ENCODE measurements at regions not wholly inside any gene's neighbourhood (a gene's known extent, or its start where the extent isn't known, plus 50 kb on each side); places are given as distances from the start of the nearest gene placed in this dataset.
A peak's percentile ranks its signal among the peaks of the same experiment; 100 is the strongest.
"Not testable (repeated sequence)": the region's sequence is repeated elsewhere in the genome, so short reads cannot be mapped to it uniquely, and the experiment has no call there.

DNA sequence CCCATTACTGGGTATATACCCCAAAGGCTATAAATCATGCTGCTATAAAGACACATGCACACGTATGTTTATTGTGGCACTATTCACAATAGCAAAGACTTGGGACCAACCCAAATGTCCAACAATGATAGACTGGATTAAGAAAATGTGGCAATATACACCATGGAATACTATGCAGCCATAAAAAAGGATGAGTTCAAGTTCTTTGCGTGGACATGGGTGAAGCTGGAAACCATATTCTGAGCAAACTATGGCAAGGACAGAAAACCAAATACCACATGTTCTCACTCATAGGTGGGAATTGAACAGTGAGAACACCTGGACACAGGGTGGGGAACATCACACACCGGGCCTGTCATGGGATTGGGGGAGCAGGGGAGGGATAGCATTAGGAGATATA is 54.4 kb upstream of the MUCL1 start:
- DNase-seq = not testable (repeated sequence)

GRCh38 chr12:54798651-54799050 is 55.7 kb upstream of the MUCL1 start:
- DNase-seq = no peak

GRCh38 chr12:54796991-54797390 is 57.3 kb upstream of the MUCL1 start:
- DNase-seq = no peak

DNA sequence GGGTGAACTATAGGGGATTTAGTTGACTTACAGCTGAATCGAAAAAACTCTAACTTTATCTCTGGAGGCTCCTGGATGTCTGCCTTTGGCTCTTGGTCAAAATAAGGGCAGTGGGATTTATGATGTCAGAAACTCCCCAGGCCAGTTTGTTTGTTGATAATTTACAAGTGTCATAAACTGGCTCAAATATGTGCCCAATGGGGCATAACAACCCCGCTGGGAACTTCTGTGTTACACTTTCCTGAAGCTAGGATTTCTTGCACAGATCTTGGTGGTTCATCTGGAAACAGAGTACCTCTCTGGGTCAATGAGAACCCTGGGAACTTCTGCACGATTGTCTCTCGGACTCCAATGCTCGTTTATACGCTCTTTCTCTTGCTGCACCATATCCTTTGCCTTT is 58.7 kb upstream of the MUCL1 start:
- DNase-seq = no peak

DNA sequence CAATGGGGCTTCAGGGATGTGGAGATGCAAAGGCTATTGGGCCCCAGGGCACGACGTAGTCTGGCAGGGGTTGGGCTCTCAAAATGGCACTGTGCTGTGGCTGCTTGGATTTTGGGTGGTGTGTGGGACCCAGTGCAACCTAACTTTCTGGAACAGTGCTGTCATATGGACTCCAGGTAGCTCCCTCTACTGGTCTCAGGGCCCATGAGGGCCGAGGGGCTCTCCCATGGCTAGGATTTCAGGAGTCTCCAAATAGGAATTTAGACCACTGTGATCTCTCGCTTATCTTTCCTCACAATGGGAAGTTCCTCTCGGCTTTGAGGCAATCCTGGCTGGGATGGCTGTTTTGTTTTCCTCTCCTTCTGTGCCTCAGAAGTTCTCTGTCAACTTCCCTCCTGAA is 68.2 kb upstream of the MUCL1 start:
- no peak for DNase-seq

DNA sequence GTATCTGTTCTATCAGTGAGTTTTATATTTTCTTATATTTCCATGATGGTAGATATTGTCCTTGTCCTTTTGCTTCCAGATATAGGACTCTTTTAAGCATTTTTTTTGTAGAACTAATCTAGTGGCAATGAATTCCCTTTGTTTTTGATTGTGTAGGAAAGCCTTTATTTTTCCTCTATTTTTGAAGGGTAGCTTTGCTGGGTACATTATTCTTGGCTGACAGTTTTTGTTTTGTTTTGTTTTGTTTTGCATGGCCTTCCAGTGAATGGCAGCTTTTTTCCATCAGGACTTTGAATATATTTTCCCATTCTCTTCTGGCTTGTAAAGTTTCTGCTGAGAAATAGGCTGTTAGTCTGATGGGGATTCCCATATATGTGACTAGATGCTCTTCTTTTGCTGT is 70.2 kb upstream of the MUCL1 start:
- DNase-seq = no peak

DNA sequence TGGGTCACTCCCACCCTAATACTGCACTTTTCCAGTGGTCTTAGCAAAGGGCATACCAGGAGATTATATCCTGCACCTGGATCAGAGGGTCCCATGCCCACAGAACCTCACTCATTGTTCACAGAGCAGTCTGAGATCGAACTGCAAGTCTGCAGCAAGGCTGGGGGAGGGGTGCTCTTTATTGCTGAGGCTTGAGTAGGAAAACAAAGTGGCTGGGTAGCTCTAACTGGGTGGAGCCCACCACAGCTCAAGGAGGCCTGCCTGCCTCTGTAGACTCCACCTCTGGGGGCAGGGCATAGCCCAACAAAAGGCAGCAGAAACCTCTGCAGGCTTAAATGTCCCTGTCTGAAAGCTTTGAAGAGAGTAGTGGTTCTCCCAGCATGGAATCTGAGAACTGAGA is 77.3 kb upstream of the MUCL1 start:
- DNase-seq = not testable (repeated sequence)

- DNase-seq = no peak
Observed at GRCh38 chr12:54773593-54773992, 80.7 kb upstream of the MUCL1 start.

- DNase-seq = no peak
Observed at GRCh38 chr12:54765652-54766051, 88.7 kb upstream of the MUCL1 start.

DNA sequence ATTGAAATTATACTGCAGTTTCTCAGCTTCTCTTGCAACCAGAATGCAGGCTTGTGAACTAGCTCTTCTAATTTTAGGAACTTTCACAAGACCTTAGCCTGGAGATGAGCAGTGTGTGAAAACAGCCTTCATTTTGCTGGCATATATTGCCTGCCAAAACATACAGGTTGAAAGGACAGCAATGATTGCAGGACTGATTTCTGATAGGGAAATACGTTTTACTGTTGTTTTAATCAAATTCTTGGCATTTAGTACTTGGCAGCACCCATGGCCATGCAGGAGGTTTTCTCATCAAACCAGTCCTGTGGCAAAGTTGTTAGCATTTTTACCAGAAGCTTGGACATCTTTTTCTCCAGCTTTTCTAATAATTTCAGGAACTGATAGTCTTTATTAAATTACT is 91.9 kb upstream of the MUCL1 start:
- no peak for DNase-seq

DNA sequence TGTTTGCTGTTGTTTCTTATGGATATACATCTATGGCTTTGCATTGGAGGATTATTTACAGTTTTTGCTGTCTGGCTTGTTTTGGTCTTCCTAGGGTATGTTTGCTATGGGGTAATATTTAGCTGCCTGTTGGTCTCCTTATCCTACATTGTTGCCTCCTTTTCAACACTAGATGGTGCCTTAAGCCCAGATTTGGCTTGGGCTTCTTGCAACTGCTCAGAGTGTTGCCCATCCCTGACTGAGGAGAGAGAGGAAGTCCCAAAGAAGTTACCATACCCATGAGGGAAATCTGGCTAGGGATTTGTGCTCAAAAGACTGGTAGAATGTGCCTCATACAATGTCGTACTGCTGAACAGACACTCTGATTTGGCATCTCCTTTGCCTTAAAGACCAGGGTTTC is 94.6 kb upstream of the MUCL1 start:
- DNase-seq = peak; percentile 63

DNA sequence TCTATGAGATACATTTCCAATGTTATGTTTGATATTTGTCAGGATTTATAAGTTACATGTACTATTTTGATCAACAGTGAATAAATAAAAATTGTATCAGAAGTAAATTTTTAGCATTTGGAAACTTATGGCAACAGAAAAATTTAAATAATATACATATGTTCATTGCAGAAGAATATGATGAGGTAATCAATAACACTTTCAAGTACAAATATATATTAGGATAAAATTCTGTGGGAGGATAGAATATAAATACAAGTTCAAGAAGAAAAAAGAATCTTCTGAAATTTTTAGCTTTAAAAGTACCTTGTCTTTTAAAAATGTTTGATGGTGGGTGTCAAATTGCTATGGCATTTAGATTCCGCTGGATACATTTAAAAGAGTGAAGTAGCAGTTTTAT is 102.8 kb upstream of the MUCL1 start:
- DNase-seq = no peak

GRCh38 chr12:54749191-54749818 is 101.1 kb upstream of the DCD start:
- peak; percentile 66 for DNase-seq

- DNase-seq = no peak
Observed at GRCh38 chr12:54744590-54744989, 96.4 kb upstream of the DCD start.

- no peak for DNase-seq
Observed at GRCh38 chr12:54740882-54741281, 92.7 kb upstream of the DCD start.

GRCh38 chr12:54736549-54736948 is 88.4 kb upstream of the DCD start:
- DNase-seq = no peak

GRCh38 chr12:54734196-54734950 is 86.2 kb upstream of the DCD start:
- no peak for DNase-seq

GRCh38 chr12:54725233-54725843 is 77.2 kb upstream of the DCD start:
- DNase-seq = peak; percentile 29

GRCh38 chr12:54723379-54724256 is 75.5 kb upstream of the DCD start:
- peak; percentile 45 for DNase-seq

- DNase-seq = no peak
Observed at GRCh38 chr12:54721312-54721711, 73.1 kb upstream of the DCD start.

- no peak for DNase-seq
Observed at GRCh38 chr12:54719691-54720090, 71.5 kb upstream of the DCD start.

- no peak for DNase-seq
Observed at GRCh38 chr12:54716261-54716660, 68.1 kb upstream of the DCD start.

GRCh38 chr12:54713876-54714275 is 65.7 kb upstream of the DCD start:
- not testable (repeated sequence) for DNase-seq

All from NCI-H69 (cell line).